ENCODE measurements at regions not wholly inside any gene's neighbourhood (a gene's known extent, or its start where the extent isn't known, plus 50 kb on each side); places are given as distances from the start of the nearest gene placed in this dataset.

DNA sequence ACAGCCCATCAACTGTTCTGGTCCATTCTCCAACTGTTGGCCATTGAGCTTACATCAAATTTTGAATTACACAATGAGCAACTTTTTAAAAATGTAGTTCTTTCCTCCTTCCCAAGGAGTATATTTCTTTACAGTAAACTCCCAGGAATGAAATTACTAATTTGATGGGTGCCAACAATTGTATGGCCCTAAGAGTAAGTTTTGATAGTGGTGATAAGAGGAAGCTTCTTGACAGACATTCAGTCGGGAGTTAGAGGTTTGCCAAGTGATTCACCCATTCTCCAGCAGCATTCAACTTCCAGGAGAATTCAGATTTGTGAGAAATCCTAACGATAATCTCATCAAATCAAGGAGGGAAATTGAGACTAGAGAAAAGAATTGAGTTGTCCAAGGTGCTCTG is 579.9 kb downstream of the ACTL7B start:
- H3K4me3 ChIP-seq = no peak overlapping the region
- 92 to 94% methylated on average over 2 of the region's 2 CpGs for WGBS, 2 donors
- no peak overlapping the region for H3K27ac ChIP-seq
- no peak for DNase-seq
- H3K27me3 ChIP-seq = no peaks in the 10 kb centered on the region
- TF ChIP-seq POLR2A (IDR thresholded peaks at IDR 0.05) (no peak), POLR2AphosphoS5 (IDR thresholded peaks at IDR 0.05) (no peak), EP300 (IDR thresholded peaks at IDR 0.05) (no peak)
- TF ChIP-seq, protein P1, sequence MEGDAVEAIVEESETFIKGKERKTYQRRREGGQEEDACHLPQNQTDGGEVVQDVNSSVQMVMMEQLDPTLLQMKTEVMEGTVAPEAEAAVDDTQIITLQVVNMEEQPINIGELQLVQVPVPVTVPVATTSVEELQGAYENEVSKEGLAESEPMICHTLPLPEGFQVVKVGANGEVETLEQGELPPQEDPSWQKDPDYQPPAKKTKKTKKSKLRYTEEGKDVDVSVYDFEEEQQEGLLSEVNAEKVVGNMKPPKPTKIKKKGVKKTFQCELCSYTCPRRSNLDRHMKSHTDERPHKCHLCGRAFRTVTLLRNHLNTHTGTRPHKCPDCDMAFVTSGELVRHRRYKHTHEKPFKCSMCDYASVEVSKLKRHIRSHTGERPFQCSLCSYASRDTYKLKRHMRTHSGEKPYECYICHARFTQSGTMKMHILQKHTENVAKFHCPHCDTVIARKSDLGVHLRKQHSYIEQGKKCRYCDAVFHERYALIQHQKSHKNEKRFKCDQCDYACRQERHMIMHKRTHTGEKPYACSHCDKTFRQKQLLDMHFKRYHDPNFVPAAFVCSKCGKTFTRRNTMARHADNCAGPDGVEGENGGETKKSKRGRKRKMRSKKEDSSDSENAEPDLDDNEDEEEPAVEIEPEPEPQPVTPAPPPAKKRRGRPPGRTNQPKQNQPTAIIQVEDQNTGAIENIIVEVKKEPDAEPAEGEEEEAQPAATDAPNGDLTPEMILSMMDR (IDR thresholded peaks at IDR 0.05) = no peak
- H3K36me3 ChIP-seq = no peaks in the 10 kb centered on the region
- no peak for ATAC-seq (ENCODE audit: low FRiP score in 2 of 2)
- peaks cover 9 to 15% (median 11%) of the 10 kb centered on the region in 4 donors for H3K4me1 ChIP-seq
- no peaks in the 10 kb centered on the region for H3K9me3 ChIP-seq

- ATAC-seq (ENCODE audit: low FRiP score in 2 of 2) = no peak
- WGBS, 2 donors = 91% methylated on average over 5 of the region's 5 CpGs
- H3K9me3 ChIP-seq = no peaks in the 10 kb centered on the region
- no peak for DNase-seq
- peaks cover 9 to 15% (median 13%) of the 10 kb centered on the region in 4 donors for H3K4me1 ChIP-seq
- no peaks in the 10 kb centered on the region for H3K36me3 ChIP-seq
- no peak overlapping the region for H3K4me3 ChIP-seq
- TF ChIP-seq POLR2A (IDR thresholded peaks at IDR 0.05) (no peak), POLR2AphosphoS5 (IDR thresholded peaks at IDR 0.05) (no peak), EP300 (IDR thresholded peaks at IDR 0.05) (no peak)
- TF ChIP-seq, protein P1 (IDR thresholded peaks at IDR 0.05) = no peak
- H3K27me3 ChIP-seq = no peaks in the 10 kb centered on the region
- no peak overlapping the region for H3K27ac ChIP-seq
Measured at GRCh38 chr9:108274971-108275370, 580.8 kb downstream of the ACTL7B start.

DNA sequence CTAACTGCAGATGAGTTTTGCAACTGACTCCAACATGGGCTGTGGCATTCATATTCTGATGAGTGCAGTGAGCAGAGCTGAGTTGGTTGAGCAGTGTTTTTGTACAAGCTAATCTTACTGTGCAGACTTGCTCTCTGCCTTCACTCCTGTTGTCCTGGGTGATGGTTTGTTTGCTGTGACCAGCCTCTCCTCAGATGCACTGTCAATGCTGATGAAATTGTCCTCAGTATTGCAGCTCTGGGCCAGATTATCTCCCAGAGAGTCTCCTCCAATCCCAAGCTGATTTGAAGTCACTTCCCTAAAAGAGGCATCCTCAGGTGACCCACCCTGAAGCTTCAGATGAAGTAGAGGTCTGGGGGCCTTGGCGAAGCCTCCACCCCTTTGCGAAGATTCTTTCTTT is 581.8 kb downstream of the ACTL7B start:
- Histone ChIP-seq H3K4me1 (peaks cover 9 to 15% (median 13%) of the 10 kb centered on the region in 4 donors), H3K4me3 (no peak overlapping the region), H3K9me3 (no peaks in the 10 kb centered on the region), H3K27ac (no peak overlapping the region), H3K27me3 (no peaks in the 10 kb centered on the region), H3K36me3 (no peaks in the 10 kb centered on the region)
- TF ChIP-seq, protein P1 (IDR thresholded peaks at IDR 0.05) = no peak
- TF ChIP-seq POLR2AphosphoS5 (IDR thresholded peaks at IDR 0.05) (no peak), EP300 (IDR thresholded peaks at IDR 0.05) (no peak), POLR2A (IDR thresholded peaks at IDR 0.05) (no peak)
- no peak for DNase-seq
- WGBS, 2 donors = 97 to 100% methylated on average over 2 of the region's 2 CpGs
- no peak for ATAC-seq (ENCODE audit: low FRiP score in 2 of 2)

DNA sequence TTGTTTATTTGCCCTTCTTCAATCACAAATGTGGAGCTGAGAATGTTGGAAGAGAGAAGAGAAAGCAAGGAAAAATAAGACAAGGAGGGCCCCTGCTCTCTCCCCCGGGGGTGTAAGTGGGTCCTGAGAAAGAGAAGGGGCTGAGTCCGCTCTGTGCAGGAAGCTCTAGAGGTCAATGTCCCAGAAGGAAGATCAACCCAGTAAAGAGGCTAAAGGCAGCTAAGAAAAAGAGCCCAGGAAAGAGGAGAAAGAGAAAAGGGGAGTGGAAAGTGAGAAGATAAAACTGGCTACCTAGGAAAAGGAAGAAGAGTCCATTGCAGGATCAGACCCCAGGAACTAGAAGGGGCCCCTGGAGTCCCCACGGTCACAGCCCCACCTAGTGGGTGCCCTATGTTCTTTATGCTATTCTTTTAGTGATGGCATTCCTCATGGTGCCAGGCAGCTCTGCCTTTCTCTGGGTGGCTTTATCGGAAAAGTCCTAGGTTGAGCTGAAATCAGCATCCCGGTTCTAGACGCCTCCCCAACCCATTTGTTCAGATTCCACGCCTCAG is 583.4 kb downstream of the ACTL7B start:
- no peaks in the 10 kb centered on the region for H3K9me3 ChIP-seq
- ATAC-seq (ENCODE audit: low FRiP score in 2 of 2) = peak; percentile 75 to 82
- H3K4me3 ChIP-seq = peak overlapping the region in 2 of 4 donors; percentile 32 to 36
- H3K27me3 ChIP-seq = no peaks in the 10 kb centered on the region
- TF ChIP-seq POLR2AphosphoS5 (IDR thresholded peaks at IDR 0.05) (no peak), EP300 (IDR thresholded peaks at IDR 0.05) (no peak), POLR2A (IDR thresholded peaks at IDR 0.05) (no peak)
- TF ChIP-seq, protein P1 (IDR thresholded peaks at IDR 0.05) = peak; percentile 43 to 66 (median 48)
- DNase-seq = peak in 1 of 2 donors; percentile 68
- H3K36me3 ChIP-seq = no peaks in the 10 kb centered on the region
- H3K4me1 ChIP-seq = peaks cover 9 to 15% (median 13%) of the 10 kb centered on the region in 4 donors
- H3K27ac ChIP-seq = peak overlapping the region; percentile 36 to 77 (median 52)
- WGBS, 2 donors = 48 to 56% methylated on average over 7 of the region's 7 CpGs
